ENCODE measurements at regions not wholly inside any gene's neighbourhood (a gene's known extent, or its start where the extent isn't known, plus 50 kb on each side); places are given as distances from the start of the nearest gene placed in this dataset.

GRCh38 chr3:194937882-194938321 is 252.2 kb downstream of the FAM43A start:
- no peaks in the 10 kb centered on the region for H3K9me2 ChIP-seq (replicated peaks; ENCODE audit: control insufficient read depth, low read length)

DNA sequence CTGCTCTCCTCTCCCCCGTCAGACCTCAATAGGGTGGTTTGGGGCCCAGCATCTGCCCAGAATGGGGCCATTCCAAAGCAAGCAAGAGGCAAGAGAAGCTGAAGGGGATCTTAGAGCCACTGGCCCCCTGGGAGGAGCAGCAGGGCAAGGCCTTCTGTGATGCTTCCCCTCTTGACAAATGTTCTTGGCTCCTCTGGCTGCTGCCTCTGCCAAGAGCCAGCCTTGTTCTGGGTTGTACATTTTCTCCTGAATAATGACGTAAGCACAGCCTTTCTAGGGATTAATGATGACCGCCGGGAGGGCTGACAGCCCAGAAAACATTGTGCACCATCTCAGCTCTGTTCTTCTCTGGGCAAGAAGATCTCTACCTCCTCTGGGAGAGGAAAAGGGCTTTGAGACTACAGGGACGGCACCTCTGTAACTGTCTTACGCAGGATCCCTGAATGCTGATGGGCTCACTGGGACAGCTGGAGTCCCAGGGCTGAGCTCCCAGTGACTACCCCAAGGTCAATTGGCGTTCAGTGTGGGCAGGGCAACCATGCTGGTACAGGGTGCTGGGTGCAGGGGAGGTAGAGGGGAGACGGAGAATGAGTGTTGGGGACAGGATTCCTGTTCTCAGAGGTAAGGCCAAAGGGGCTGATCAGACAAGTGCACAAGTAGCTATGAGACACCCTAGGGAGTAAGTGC is 253.3 kb downstream of the FAM43A start:
- Histone ChIP-seq H3K4me2 (ENCODE audit: low read length) (no peak overlapping the region), H3K27me3 (ENCODE audit: control insufficient read depth, low read length) (peaks cover 10% of the 10 kb centered on the region)

More at GRCh38 chr3:194937882-194938321, 252.2 kb downstream of the FAM43A start:
- Histone ChIP-seq H3K36me3 (ENCODE audit: control insufficient read depth, low read length) (no peaks in the 10 kb centered on the region), H3F3A (ENCODE audit: control insufficient read depth, insufficient read depth) (no peaks in the 10 kb centered on the region), H3K27ac (ENCODE audit: low read depth, low read length) (no peak overlapping the region), H3K4me3 (ENCODE audit: low read length) (no peak overlapping the region), H3K27me3 (ENCODE audit: control insufficient read depth, low read length) (peaks cover 11% of the 10 kb centered on the region), H3K79me2 (ENCODE audit: control insufficient read depth, low read length) (no peaks in the 10 kb centered on the region), H4K20me1 (ENCODE audit: control insufficient read depth, insufficient read depth, low read depth, low read length) (no peaks in the 10 kb centered on the region), H3K9me3 (ENCODE audit: control insufficient read depth, insufficient read depth, low read length) (no peaks in the 10 kb centered on the region), H3K4me1 (ENCODE audit: control insufficient read depth, low read length) (no peaks in the 10 kb centered on the region), H3K4me2 (ENCODE audit: low read length) (no peak overlapping the region)
- TF ChIP-seq CTCF (IDR thresholded peaks at IDR 0.05; ENCODE audit: low read depth, low read length, poor library complexity, severe bottlenecking) (no peak), EZH2phosphoT487 (IDR thresholded peaks at IDR 0.05; ENCODE audit: borderline replicate concordance, low read length) (no peak)

GRCh38 chr3:194939532-194939909 is 253.8 kb downstream of the FAM43A start:
- Histone ChIP-seq H3K4me2 (ENCODE audit: low read length) (no peak overlapping the region), H3K4me1 (ENCODE audit: control insufficient read depth, low read length) (peaks cover 2% of the 10 kb centered on the region; the same call in 1 of the 2 replicates), H3K9me3 (ENCODE audit: control insufficient read depth, insufficient read depth, low read length) (no peaks in the 10 kb centered on the region), H3K27ac (ENCODE audit: low read depth, low read length) (no peak overlapping the region), H3F3A (ENCODE audit: control insufficient read depth, insufficient read depth) (no peaks in the 10 kb centered on the region), H3K36me3 (ENCODE audit: control insufficient read depth, low read length) (no peaks in the 10 kb centered on the region), H3K27me3 (ENCODE audit: control insufficient read depth, low read length) (peaks cover 10% of the 10 kb centered on the region), H3K9me2 (replicated peaks; ENCODE audit: control insufficient read depth, low read length) (no peaks in the 10 kb centered on the region), H4K20me1 (ENCODE audit: control insufficient read depth, insufficient read depth, low read depth, low read length) (no peaks in the 10 kb centered on the region), H3K4me3 (ENCODE audit: low read length) (no peak overlapping the region), H3K79me2 (ENCODE audit: control insufficient read depth, low read length) (no peaks in the 10 kb centered on the region)
- TF ChIP-seq EZH2phosphoT487 (IDR thresholded peaks at IDR 0.05; ENCODE audit: borderline replicate concordance, low read length) (no peak), CTCF (IDR thresholded peaks at IDR 0.05; ENCODE audit: low read depth, low read length, poor library complexity, severe bottlenecking) (no peak)

More for the DNA sequence above, 253.3 kb downstream of the FAM43A start:
- no peaks in the 10 kb centered on the region for H3K9me2 ChIP-seq (replicated peaks; ENCODE audit: control insufficient read depth, low read length)
- no peaks in the 10 kb centered on the region for H4K20me1 ChIP-seq (ENCODE audit: control insufficient read depth, insufficient read depth, low read depth, low read length)
- no peak overlapping the region for H3K4me3 ChIP-seq (ENCODE audit: low read length)
- H3K27ac ChIP-seq (ENCODE audit: low read depth, low read length) = no peak overlapping the region
- H3K4me1 ChIP-seq (ENCODE audit: control insufficient read depth, low read length) = peaks cover 2% of the 10 kb centered on the region; the same call in 1 of the 2 replicates
- H3F3A ChIP-seq (ENCODE audit: control insufficient read depth, insufficient read depth) = no peaks in the 10 kb centered on the region
- no peak for TF ChIP-seq CTCF (IDR thresholded peaks at IDR 0.05; ENCODE audit: low read depth, low read length, poor library complexity, severe bottlenecking)
- no peak for TF ChIP-seq EZH2phosphoT487 (IDR thresholded peaks at IDR 0.05; ENCODE audit: borderline replicate concordance, low read length)
- H3K9me3 ChIP-seq (ENCODE audit: control insufficient read depth, insufficient read depth, low read length) = no peaks in the 10 kb centered on the region
- H3K36me3 ChIP-seq (ENCODE audit: control insufficient read depth, low read length) = no peaks in the 10 kb centered on the region
- H3K79me2 ChIP-seq (ENCODE audit: control insufficient read depth, low read length) = no peaks in the 10 kb centered on the region

Measured in DOHH2 (cell line).